DOHH2 (cell line): ENCODE measurements at regions not wholly inside any gene's neighbourhood (a gene's known extent, or its start where the extent isn't known, plus 50 kb on each side); places are given as distances from the start of the nearest gene placed in this dataset.

Source experiments
- EZH2phosphoT487 ChIP-seq: fragments of 200-600 bp; sonication (generic); IDR thresholded peaks from 2 replicates; pipeline ENCODE4 v1.6.1; 2017; ENCODE audit warnings: borderline replicate concordance, mild to moderate bottlenecking, antibody characterized with exemption, low read length, moderate library complexity, mixed read lengths
- TF ChIP-seq, protein P1 (sequence below): fragments of 200-600 bp; sonication (generic); IDR thresholded peaks from one replicate; pipeline ENCODE4 v1.5.1; 2014; ENCODE audit warnings: antibody characterized with exemption, mild to moderate bottlenecking, low read depth, low read length; ENCODE audit not compliant: poor library complexity, severe bottlenecking

DNA sequence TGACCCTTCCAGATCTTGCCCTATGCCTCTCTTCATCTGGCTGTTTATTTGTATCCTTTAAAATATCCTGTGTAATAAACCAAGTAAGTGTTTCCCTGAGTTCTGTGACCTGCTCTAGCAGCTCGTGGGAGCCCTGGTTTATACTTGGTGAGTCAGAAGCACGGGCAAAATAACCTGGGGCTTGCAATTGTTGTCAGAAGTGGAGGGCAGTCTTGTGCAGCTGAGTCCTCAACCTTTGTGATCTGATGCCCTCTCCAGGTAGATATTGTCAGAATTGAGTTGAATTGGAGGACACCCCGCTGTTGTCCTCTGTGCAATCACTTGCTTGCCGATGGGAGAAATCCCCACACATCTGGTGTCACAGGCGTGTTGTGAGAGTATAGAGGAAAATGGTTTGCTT, 62.5 kb upstream of the PRICKLE1 start:
- TF ChIP-seq, protein P1, sequence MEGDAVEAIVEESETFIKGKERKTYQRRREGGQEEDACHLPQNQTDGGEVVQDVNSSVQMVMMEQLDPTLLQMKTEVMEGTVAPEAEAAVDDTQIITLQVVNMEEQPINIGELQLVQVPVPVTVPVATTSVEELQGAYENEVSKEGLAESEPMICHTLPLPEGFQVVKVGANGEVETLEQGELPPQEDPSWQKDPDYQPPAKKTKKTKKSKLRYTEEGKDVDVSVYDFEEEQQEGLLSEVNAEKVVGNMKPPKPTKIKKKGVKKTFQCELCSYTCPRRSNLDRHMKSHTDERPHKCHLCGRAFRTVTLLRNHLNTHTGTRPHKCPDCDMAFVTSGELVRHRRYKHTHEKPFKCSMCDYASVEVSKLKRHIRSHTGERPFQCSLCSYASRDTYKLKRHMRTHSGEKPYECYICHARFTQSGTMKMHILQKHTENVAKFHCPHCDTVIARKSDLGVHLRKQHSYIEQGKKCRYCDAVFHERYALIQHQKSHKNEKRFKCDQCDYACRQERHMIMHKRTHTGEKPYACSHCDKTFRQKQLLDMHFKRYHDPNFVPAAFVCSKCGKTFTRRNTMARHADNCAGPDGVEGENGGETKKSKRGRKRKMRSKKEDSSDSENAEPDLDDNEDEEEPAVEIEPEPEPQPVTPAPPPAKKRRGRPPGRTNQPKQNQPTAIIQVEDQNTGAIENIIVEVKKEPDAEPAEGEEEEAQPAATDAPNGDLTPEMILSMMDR, result no peak
- no peak for TF ChIP-seq EZH2phosphoT487
